GM21390 (cell line): ENCODE measurements at regions not wholly inside any gene's neighbourhood (a gene's known extent, or its start where the extent isn't known, plus 50 kb on each side); places are given as distances from the start of the nearest gene placed in this dataset.
"Not testable (repeated sequence)": the region's sequence is repeated elsewhere in the genome, so short reads cannot be mapped to it uniquely, and the experiment has no call there.

Experiments used
- ATAC-seq: cut with Tn5 transposase; IDR thresholded peaks from one replicate; pipeline ENCODE4 v1.9.1; 2021; ENCODE audit not compliant: unreplicated experiment

- no peak for ATAC-seq
These were observed 184.5 kb upstream of the MAST4 start for GRCh38 chr5:66411701-66412100.

GRCh38 chr5:66413931-66414330, 182.3 kb upstream of the MAST4 start:
- no peak for ATAC-seq

GRCh38 chr5:66415208-66415607, 181.0 kb upstream of the MAST4 start:
- no peak for ATAC-seq

GRCh38 chr5:66416698-66417097, 179.5 kb upstream of the MAST4 start:
- ATAC-seq: no peak

GRCh38 chr5:66417781-66418180, 178.4 kb upstream of the MAST4 start:
- ATAC-seq: no peak

- no peak for ATAC-seq
These were observed 172.7 kb upstream of the MAST4 start for GRCh38 chr5:66423484-66423883.

GRCh38 chr5:66425842-66426241, 170.4 kb upstream of the MAST4 start:
- ATAC-seq: no peak

- no peak for ATAC-seq
These were observed 169.7 kb upstream of the MAST4 start for GRCh38 chr5:66426259-66427138.

GRCh38 chr5:66427139-66427442, 169.1 kb upstream of the MAST4 start:
- ATAC-seq: no peak

GRCh38 chr5:66436721-66437120, 159.5 kb upstream of the MAST4 start:
- ATAC-seq: no peak

GRCh38 chr5:66438087-66438486, 158.1 kb upstream of the MAST4 start:
- no peak for ATAC-seq

- ATAC-seq: no peak
These were observed 157.5 kb upstream of the MAST4 start for GRCh38 chr5:66438696-66439095.

GRCh38 chr5:66440202-66440680, 156.0 kb upstream of the MAST4 start:
- no peak for ATAC-seq

GRCh38 chr5:66441351-66441750, 154.8 kb upstream of the MAST4 start:
- ATAC-seq: no peak

GRCh38 chr5:66442951-66443445, 153.2 kb upstream of the MAST4 start:
- ATAC-seq: no peak

GRCh38 chr5:66443462-66444130, 152.6 kb upstream of the MAST4 start:
- no peak for ATAC-seq

- ATAC-seq: not testable (repeated sequence)
These were observed 148.1 kb upstream of the MAST4 start for GRCh38 chr5:66448070-66448469.

GRCh38 chr5:66450237-66450636, 146.0 kb upstream of the MAST4 start:
- no peak for ATAC-seq

GRCh38 chr5:66450988-66451387, 145.2 kb upstream of the MAST4 start:
- ATAC-seq: no peak

GRCh38 chr5:66452109-66452508, 144.1 kb upstream of the MAST4 start:
- no peak for ATAC-seq

GRCh38 chr5:66454186-66455078, 141.8 kb upstream of the MAST4 start:
- ATAC-seq: no peak
